ENCODE measurements at regions not wholly inside any gene's neighbourhood (a gene's known extent, or its start where the extent isn't known, plus 50 kb on each side); places are given as distances from the start of the nearest gene placed in this dataset.
A peak's percentile ranks its signal among the peaks of the same experiment; 100 is the strongest.

DNA sequence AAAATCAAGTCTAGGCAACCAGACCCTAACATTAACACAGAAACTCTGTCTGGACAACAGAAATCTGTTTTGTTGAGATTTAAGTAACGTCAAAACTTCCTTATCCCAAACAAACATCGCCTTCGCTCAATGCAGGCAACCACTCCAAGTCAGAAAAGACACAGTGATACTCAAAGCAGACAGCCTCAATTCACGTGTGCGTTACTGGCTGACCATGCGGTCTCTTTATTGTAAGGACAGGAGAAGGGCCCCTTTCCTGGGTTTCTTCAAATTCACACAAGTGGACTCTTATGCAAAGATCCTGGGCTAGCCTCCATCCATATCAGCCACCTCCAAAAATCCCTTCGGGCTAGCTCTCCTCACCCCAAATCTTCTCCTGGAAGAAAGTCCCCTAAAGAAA is 467.7 kb downstream of the SOX9 start:
- TF ChIP-seq, protein P1, sequence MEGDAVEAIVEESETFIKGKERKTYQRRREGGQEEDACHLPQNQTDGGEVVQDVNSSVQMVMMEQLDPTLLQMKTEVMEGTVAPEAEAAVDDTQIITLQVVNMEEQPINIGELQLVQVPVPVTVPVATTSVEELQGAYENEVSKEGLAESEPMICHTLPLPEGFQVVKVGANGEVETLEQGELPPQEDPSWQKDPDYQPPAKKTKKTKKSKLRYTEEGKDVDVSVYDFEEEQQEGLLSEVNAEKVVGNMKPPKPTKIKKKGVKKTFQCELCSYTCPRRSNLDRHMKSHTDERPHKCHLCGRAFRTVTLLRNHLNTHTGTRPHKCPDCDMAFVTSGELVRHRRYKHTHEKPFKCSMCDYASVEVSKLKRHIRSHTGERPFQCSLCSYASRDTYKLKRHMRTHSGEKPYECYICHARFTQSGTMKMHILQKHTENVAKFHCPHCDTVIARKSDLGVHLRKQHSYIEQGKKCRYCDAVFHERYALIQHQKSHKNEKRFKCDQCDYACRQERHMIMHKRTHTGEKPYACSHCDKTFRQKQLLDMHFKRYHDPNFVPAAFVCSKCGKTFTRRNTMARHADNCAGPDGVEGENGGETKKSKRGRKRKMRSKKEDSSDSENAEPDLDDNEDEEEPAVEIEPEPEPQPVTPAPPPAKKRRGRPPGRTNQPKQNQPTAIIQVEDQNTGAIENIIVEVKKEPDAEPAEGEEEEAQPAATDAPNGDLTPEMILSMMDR (IDR thresholded peaks at IDR 0.05; ENCODE audit: borderline replicate concordance, insufficient read depth, low read depth, low read length): no peak
- H3K4me3 ChIP-seq (ENCODE audit: low read depth, low read length): no peak overlapping the region

DNA sequence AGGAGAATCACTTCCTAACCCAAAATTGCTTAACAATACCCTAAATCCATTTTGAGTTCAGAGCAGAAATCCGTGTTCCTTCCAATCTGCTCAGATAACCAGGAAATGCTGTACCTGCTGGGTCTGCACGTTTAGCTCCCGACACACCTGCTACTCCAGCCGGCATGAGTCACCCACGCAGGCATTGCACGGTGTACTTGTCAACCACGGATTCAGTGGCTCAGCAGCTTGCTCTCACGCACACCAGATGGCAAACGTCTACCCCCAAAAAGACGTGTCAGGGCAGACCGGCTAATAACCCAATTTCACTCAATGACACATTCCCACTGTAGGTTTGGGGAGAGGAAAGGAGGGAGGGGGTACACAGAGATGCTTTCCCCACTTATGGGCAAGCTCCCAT is 468.1 kb downstream of the SOX9 start:
- TF ChIP-seq, protein P1 (IDR thresholded peaks at IDR 0.05; ENCODE audit: borderline replicate concordance, insufficient read depth, low read depth, low read length): no peak
- H3K4me3 ChIP-seq (ENCODE audit: low read depth, low read length): no peak overlapping the region

DNA sequence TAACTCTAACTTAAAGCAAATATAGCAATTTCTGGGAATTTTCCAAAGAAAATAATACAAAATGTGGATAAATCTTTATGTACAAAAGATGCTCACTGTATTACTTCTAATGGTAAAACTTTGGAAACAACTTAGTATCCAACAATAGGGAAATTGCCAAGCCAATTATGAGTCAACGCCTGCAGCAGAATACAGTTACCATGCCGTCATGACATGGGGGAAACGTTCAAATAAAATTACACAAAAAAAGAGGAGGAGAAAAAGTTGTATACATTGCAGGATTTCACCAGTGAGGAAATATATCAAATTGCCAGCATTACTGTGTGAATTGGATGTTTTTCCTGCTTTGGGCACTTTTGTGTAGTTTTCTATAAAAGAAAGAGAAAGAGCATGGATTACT is 469.6 kb downstream of the SOX9 start:
- TF ChIP-seq, protein P1 (IDR thresholded peaks at IDR 0.05; ENCODE audit: borderline replicate concordance, insufficient read depth, low read depth, low read length): no peak
- no peak overlapping the region for H3K4me3 ChIP-seq (ENCODE audit: low read depth, low read length)

DNA sequence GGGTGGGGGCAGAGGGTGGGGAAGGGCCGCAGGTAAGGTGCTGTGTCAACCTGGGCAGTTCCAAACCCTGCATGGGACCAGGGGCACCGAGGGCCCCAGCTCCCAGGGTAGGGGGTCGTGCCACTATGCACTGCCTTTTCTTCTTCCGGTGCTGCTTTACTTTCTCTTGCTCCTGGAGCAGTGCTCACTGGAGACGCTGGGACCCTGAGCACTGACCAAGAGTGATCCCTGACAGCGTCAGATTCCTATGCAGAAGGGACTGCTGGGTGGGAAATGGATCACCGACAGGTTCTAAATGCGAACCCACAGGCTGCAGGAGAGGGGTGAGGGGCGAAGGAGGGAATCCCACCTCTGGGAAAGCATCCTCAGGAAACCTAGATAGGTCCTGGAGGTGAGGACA is 470.1 kb downstream of the SOX9 start:
- H3K4me3 ChIP-seq (ENCODE audit: low read depth, low read length): no peak overlapping the region
- TF ChIP-seq, protein P1 (IDR thresholded peaks at IDR 0.05; ENCODE audit: borderline replicate concordance, insufficient read depth, low read depth, low read length): no peak

DNA sequence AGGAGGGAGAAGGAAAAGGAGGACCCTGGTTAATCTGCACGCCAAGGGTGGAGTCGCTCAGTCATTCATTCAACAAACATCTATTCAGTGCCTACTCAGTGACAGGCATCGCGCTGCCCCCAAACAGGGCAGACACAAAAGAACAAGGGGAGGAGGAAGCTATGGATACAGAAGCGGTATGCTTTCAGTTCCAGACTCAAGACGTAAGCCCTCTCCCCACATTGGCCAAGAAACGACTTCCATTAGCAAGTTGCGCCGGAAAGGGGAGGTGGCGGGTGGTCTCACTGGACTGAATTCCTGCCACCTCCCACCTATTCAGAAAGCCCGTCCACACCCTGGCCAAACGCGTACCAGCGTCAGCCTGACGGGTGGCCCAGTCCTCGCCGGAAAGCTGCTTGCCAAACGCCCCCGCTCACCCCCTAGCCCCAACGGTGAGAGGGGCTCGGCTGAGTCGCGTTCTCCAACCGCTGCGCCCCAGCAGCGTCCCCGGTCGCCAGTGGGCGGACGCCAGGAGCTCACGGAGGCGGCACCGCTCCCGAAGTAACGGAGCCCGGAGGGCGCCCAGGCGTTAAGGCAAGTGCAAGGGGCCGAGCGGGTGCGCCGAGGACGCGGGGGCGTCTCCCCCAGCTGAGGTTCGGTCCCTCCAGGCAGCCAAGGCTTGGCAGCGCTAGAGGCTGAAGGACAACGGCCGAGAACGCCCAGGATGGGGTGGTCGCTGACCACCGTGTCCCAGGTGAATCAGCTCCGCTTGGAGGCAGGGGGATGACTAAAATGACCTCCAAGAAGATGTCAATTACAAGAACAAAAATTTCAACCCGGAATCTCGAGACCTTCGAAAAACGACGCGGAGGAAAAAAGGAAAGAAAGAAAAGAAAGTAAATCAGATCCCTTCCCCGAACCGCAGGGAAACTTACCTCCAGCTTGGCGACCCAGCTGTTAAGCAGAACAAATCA is 470.7 kb downstream of the SOX9 start:
- peak overlapping the region; percentile 40 for H3K4me3 ChIP-seq (ENCODE audit: low read depth, low read length)
- TF ChIP-seq, protein P1 (IDR thresholded peaks at IDR 0.05; ENCODE audit: borderline replicate concordance, insufficient read depth, low read depth, low read length): no peak

DNA sequence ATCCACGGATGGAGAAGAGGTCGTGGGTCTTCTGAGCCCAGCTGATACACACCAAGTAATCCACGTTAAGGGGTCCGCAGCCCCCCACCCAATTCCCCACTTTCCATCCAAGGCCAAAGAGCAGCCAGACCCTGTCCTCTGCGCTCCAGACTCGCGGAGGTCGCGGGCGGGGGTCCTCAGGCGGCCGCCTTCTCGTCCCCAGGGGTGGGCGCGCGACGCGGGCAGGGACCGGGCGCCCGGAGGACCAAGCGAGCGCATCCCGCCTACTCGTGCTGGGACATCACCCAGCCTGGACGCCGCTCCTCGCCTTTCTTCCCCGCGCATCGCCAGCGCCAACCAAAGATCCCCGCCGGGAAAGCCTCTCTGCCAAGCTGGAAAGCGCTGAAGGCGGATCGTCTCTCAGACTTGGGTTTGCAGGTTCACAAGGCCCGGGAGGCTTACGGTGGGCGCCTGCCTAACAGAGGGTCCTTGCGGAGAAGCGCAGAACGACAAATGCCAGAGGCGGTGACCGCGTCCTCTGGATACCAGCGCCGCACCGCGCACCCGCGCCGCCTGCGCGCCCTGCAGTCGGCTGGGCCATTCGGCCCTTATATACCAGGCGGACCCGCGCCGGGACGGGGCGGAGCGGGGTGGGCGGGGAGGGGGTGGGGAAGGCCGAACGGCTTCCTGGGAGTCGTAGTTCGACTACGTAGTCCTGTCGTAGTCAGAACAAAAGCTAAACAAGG is 471.6 kb downstream of the SOX9 start:
- peak overlapping the region; percentile 40 for H3K4me3 ChIP-seq (ENCODE audit: low read depth, low read length)
- TF ChIP-seq, protein P1 (IDR thresholded peaks at IDR 0.05; ENCODE audit: borderline replicate concordance, insufficient read depth, low read depth, low read length): no peak
